ENCODE measurements at regions not wholly inside any gene's neighbourhood (a gene's known extent, or its start where the extent isn't known, plus 50 kb on each side); places are given as distances from the start of the nearest gene placed in this dataset.

DNA sequence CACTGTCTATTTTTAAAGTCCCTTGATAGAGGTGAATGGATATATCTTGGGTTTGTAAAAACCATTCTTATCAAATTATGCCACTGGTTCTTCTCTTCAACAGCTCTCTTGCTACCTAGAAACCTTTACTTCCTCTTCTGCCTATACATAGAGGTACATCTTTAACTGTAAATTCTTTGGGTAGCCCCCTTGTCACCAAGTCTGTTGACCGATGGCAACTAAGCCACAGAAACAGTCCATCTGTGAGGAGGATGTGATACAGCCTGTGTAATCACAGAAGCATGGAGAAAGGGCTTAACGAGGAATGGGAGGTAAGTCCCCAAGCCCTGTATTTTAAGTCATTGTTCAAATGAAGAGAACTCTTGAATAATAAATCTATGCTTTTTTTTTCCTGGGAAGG is 246.5 kb upstream of the MDFIC2 start:
- DNase-seq (ENCODE audit: low spot score) = no peak

DNA sequence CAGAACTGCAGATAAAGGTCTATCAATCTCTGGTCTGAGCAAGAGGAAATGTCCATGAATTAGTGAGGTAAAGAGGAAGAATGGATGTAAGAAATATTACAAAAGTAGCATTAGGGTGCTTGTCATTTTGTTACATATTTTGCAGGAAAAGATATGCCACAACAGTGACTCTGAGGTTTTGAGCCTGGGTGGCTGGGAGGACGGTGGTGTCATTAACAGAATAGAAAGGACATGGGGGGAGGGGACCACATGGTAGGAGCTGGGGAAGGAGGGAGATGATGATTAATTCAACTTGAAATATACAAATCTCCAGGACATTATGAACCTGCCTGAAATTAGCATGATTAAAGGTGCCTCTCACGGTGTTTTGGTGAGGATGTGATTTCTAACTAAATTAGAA is 245.5 kb upstream of the MDFIC2 start:
- no peak for DNase-seq (ENCODE audit: low spot score)

GRCh38 chr3:70556056-70556455 is 243.6 kb upstream of the MDFIC2 start:
- no peak for DNase-seq (ENCODE audit: low spot score)

DNA sequence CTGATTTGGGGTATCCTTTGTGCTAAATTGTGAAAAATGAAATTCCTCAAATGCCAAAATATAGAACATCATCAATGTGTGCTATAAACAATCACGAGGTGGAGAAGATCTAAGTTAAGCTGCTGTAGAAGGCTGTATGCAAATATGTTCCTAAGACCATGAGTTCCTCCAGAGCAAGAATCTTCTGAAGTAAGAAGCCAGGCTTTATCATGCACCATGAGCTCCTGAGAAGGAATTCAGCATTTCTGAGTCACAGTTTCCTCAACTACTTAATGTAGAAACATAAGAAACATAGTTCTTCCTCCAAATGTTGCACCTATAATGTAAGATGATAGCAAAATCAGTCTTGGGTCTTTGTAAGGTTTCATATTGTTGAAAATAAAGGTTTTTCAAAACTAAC is 241.7 kb upstream of the MDFIC2 start:
- no peak for DNase-seq (ENCODE audit: low spot score)

DNA sequence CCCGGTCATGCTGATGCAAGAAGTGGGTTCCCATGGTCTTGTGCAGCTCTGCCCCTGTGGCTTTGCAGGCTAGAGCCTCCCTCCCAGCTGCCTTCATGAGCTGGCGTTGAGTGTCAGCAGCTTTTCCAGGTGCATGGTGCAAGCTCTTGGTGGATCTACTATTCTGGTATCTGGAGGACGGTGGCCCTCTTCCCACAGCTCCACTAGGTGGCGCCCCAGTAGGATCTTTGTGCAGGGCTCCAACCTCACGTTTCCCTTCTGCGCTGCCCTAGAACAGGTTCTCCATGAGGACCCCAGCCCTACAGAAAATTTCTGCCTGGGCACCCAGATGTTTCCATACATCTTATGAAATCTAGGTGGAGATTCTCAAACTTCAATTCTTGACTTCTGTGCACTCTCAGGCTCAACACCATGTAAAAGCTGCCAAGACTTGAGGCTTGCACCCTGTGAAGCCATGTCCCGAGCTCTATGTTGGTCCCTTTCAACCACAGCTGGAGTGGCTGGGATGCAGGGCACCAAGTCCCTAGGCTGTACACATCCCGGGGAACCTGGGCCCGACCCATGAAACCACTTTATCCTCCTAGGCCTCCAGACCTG is 238.4 kb upstream of the MDFIC2 start:
- no peak for DNase-seq (ENCODE audit: low spot score)

DNA sequence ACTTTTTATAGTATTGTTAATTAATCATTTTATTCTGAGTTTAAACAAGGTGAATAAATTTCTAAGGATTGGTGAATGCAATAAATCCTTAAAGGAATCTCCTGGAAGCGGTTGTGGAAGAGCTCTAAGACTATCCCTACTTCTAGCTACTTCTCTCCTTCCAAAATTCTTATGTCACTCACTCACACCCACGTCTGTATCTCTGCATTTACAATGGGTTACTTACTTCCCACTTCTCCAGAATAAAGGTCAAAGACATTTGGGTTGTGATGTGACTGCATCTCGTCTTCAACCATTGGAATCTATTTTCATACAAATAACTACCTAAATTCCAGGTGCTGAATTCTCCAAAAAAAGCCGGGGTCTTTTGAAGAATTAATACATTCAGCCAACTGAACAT is 234.2 kb upstream of the MDFIC2 start:
- no peak for DNase-seq (ENCODE audit: low spot score)

DNA sequence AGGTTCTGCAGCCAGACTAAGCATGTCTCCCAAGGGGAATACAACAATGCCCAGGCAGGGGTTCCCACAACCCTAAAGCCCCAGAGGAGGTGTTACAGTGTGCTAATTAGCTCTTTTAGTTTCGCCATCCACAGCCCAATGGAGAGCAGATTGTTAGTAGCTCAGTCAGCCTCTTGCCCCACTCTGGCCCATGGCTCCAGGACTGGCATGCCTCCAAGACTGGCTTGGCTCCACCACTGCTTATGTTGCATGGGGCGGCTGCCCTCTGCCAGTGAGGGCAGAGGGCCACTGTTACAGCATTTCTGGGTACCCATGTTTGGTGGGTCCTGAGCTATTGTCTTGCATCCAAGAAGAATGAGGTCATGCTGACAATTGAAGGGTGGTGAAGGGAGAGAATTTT is 231.1 kb upstream of the MDFIC2 start:
- no peak for DNase-seq (ENCODE audit: low spot score)

DNA sequence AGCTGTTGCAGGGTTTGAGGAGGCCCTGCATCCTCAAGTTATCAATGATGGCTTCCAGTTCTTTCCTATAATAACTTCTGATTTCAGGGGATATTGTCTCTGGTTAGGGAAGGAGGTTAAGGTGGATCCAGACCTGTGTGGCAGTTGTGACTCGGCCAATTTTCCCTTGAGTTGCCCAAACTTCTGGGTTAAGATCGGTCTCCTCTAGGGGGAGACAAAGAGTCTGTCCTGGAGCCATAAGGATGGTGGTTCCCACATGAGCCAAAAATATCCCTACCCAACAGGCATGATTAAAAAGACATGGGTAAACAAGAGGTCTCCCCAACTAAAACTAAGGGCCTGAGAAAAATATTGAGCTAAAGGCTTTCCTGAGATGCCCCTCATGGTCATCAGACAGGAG is 227.5 kb upstream of the MDFIC2 start:
- no peak for DNase-seq (ENCODE audit: low spot score)

- peak; percentile 38 for DNase-seq (ENCODE audit: low spot score)
Measured at GRCh38 chr3:70532806-70533205, 220.4 kb upstream of the MDFIC2 start.

GRCh38 chr3:70531838-70532489 is 219.5 kb upstream of the MDFIC2 start:
- DNase-seq (ENCODE audit: low spot score) = no peak

- peak; percentile 37 for DNase-seq (ENCODE audit: low spot score)
Measured at GRCh38 chr3:70531063-70531657, 218.7 kb upstream of the MDFIC2 start.

DNA sequence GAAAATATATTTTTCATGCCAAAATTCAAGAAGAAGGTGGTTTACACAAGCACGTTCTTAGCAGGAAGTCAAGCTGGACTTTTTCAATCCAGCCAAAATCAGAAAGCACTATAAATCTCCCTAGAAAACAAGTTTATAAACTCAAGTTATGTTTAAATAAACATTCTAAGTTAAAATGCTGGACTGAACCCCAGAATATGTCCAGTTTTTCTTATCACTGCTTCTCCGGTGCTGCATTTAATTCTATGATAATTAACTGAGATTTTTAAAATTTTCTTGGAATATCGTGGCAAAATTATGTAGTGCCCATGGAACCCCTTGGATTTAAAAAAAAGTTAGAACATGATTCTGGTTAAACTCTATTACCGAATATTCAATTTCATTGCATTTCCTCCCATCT is 218.2 kb upstream of the MDFIC2 start:
- no peak for DNase-seq (ENCODE audit: low spot score)

GRCh38 chr3:70527026-70527425 is 214.6 kb upstream of the MDFIC2 start:
- DNase-seq (ENCODE audit: low spot score) = no peak

DNA sequence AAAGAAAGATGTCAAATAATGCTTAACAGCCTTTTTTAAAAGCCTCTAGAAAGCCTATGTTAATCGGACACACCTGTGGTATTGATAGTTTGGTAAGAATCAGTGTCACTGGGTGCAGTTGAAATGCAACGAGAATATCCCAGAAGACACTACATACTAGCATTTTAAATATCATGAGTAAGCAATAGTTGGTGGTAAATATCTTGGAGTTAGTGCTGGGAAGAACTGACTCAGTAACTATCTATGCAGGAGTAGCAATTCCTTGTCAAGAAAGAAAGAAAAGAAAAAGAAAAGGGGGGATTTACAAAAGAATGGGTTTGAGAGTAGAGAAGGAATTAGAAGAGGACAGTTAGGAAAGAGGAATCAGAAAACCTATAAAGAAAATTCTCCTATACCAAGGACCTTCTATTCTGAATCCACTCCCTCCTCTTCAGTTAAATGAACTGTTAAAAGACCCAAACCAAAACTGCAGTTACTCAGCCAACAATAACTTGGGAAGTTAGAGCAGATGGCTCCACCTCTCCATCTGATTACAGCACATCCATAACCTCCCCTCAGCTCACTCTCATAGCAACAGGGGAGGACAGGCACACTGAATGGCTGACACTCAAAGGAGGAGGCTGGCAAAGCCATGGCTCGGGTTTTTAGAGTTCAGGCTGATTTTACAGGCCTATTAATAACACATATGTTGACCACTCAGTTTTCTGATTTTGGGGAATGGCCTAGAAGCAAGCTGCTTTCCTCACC is 207.6 kb upstream of the MDFIC2 start:
- no peak for DNase-seq (ENCODE audit: low spot score)

DNA sequence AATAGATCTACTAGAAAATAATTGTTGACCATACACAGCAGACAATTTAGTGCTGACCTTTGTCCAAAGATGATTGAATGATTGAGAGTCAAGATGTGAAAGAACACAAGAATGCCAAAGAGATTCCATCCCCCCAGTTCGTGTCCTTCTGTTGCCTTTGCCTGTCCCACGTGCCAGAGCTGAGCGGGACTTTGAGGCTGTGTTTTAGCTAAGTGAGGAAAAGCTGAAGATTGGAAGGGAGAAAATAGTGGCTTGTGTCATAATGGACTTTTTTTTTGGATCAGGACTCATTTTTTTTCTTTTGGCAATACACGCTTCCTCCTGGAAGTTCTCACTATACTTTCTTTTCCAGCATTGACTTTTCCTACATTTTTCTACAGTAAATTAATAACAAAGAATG is 206.6 kb upstream of the MDFIC2 start:
- no peak for DNase-seq (ENCODE audit: low spot score)

DNA sequence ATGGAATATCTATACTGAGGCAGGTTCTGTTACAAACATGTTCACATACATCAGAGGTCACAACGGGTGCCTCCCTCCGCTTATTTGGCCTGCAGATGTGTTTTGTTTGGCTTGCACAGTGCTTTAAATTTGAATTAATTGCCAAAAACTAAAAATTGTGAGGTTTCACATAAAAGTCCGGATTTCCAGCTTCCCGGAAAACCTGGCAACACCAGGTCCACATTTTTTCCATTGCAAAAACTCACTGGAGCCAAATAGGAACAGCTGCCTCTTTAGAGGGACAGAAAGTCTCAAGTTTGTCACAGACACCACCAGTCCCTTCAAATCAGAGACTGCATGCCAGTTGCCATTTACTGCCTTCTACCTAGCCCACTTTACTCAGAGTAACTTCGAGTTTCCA is 205.9 kb upstream of the MDFIC2 start:
- no peak for DNase-seq (ENCODE audit: low spot score)

GRCh38 chr3:70517124-70517890 is 204.9 kb upstream of the MDFIC2 start:
- no peak for DNase-seq (ENCODE audit: low spot score)

GRCh38 chr3:70516076-70516475 is 203.6 kb upstream of the MDFIC2 start:
- no peak for DNase-seq (ENCODE audit: low spot score)

DNA sequence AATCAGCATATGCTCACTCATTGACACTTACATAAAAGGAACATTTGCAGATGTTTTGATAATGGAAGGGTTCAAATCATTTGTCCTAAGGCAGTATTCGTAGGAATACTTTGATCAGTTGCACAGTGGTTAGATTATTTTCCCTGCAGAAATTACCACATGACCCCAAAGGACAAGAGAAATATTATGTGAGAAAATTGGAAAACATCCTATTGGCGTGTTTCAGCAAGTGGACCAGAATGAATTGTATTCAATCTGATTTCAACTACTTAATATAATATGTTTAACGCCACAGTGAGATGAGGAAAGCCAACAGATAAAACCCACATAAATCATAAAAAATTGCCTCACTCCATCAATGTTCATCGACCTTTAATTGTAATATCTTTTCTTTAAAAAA is 195.0 kb upstream of the MDFIC2 start:
- DNase-seq (ENCODE audit: low spot score) = no peak

DNA sequence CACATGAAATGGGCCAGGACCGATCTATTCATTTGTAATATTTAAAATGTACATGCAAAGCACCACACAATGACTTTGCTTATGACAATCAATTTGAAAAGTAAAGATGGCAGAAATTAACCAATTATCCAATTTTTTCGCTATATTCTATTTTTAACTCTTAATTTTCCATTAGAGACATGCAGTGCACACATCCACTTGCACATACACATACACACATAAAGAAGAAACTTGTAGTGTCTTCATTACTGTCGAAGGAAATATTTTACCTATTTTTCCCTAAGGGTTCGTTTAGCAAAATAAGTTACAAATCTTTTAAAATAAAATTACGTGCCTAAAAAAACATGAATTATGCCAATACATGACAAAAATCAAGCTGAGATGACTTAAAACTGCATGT is 194.3 kb upstream of the MDFIC2 start:
- DNase-seq (ENCODE audit: low spot score) = no peak

DNA sequence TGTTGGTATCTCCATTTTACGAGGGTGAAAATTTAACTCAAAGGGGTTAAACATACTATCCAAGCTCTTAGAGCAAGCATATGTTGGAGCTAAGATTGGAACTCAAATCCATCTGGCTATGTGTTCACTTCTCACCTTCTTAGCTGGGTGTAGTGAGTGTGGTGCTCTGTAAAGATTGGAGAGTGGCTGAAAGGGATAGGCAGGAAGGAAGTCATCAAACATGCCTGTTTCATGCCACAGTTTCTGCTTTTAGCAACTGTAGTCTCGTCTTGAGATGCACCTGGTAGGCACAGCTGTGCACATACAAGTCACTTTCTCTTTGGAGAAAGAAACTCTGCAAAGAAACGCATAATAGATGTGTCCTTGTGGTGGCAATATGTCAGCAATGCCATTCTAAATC is 189.1 kb upstream of the MDFIC2 start:
- DNase-seq (ENCODE audit: low spot score) = no peak

- no peak for DNase-seq (ENCODE audit: low spot score)
Measured at GRCh38 chr3:70488816-70489215, 176.4 kb upstream of the MDFIC2 start.

All from iPS-NIHi11 (cell line).